ENCODE measurements at regions not wholly inside any gene's neighbourhood (a gene's known extent, or its start where the extent isn't known, plus 50 kb on each side); places are given as distances from the start of the nearest gene placed in this dataset.

GRCh38 chr11:70703141-70704064 lies 305.1 kb downstream of the CTTN start:
- no peak for DNase-seq (ENCODE audit: low spot score)

- DNase-seq (ENCODE audit: low spot score), result no peak
Measured at GRCh38 chr11:70705097-70705496, 306.8 kb downstream of the CTTN start.

DNA sequence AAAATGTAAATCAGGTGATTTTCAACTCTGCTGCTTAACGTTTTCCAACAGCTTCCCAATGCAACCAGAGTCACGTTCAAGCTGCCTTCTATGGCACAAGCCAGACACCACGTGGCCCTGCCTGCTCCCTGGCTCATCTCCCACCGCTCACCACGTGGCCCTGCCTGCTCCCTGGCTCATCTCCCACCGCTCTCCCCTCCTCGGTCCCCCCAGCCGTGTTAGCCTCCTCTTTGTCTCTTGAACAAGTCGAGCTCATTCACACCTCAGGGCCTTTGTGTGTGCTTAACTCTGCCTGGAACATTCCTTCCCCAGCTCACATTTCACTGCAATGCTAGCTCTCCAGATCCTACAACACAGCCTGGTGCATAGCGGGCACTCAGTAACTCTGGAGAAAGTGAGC lies 307.6 kb downstream of the CTTN start:
- no peak for DNase-seq (ENCODE audit: low spot score)

- no peak for DNase-seq (ENCODE audit: low spot score)
Measured at GRCh38 chr11:70707821-70708220, 309.5 kb downstream of the CTTN start.

DNA sequence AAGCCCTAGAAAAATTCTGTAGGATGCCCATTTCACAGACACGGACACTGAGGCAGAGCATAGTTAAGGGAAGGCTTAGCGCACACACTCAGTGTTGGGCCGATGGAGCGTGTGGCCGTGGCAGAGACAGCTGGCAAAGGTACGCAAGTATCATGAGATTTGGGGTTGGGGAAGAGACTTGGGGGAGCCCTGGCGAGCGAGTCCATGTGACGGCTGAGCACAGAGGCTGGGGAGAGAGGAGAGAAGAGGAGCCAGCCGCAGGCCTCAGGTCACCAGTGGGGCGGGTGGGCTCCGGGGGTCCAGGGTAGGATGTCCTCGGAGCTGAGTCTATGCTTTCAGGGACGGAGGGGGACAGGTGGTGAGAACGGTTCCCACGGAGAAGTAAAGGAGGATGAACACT lies 311.3 kb downstream of the CTTN start:
- no peak for DNase-seq (ENCODE audit: low spot score)

GRCh38 chr11:70710192-70710591 lies 311.9 kb downstream of the CTTN start:
- DNase-seq (ENCODE audit: low spot score), result no peak

DNA sequence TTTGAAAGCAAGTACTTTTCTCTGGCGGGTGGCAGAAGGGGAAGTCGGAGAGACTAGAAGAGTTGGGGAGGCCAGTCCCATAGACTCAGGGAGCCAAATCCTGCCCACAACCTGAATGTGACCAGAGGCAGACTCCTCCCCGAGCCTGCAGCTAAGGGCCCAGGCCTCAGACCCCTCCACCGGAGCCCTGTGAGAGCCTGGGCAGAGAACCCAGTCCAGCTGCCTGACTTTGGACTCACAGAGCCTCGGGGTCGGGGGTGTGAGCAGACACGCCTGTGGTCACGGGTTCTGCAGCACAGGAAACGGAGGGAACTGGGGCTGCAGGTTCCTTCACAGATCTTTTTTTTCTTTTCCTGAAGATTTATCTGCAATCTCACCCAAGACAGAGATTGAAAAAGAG lies 312.3 kb downstream of the CTTN start:
- no peak for DNase-seq (ENCODE audit: low spot score)

- DNase-seq (ENCODE audit: low spot score), result no peak
Measured at GRCh38 chr11:70711095-70711910, 313.0 kb downstream of the CTTN start.

DNA sequence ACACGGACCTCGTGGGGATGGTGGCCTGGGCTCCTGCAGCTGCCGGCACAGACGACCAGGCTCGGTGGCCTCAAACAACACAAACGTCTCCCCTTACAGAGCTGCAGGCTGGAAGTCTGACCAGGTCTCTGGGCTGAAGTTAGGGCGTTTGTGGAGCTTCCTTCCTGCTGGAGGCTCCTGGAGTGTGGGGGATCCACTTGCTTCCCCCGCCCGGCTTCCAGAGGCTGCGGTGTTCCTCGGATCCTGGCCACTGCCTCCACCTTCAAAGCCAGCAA lies 313.5 kb downstream of the CTTN start:
- no peak for DNase-seq (ENCODE audit: low spot score)

DNA sequence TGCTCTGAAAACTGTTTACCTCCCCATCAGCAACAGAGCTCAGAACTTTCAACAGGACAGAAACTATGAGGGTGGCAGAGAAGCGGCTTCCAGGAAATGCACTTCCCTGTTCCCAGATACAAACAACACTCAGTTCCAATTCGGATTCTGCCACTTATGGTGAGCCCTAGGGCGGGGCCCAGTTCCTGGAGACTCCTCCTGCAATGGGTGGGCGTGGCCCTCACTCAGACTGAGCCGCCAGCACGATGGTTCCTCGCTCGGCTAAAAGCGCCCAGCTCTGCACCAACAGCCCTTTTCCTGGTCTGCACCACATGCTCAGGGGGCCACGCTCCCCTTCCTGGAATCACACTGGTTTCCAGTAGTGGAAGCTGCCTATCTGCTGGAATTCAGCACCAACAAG lies 314.1 kb downstream of the CTTN start:
- DNase-seq (ENCODE audit: low spot score), result no peak

DNA sequence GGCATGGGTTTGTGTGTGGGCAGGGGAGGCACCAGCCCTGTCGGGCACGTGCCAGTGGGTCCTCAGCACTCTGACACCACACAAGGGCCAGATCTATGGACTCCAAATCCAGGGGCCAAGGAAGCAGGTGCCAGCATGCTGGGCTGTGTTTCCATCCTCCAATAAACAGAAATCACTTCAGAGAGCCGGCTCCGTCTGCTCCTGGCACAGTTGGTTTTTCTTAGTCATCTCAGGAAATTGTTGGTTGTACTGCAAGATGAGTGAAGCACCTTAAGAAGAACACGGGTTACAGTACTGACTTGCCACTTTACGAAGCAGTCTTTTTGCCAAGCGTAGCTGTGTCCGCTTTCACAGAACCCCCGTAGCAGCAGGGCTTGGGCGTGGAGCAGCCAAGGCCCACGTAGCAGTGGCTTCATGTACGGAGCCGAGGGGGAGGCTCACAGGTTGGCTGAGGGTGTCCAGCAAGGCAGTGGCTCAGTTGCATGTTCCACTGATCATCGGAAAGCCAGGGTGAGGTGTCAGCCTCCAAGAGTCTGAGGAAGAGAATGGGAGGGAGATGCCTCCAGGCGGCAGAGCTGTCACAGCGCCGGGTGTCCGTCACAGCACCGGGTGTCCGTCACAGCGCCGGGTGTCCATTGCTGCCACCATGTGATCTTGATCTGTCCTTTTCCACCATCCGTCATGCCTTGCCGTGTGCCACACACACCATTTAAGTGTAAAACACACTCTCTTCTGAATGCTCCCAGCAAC lies 314.9 kb downstream of the CTTN start:
- no peak for DNase-seq (ENCODE audit: low spot score)

- no peak for DNase-seq (ENCODE audit: low spot score)
Measured at GRCh38 chr11:70713988-70714665, 315.8 kb downstream of the CTTN start.

- no peak for DNase-seq (ENCODE audit: low spot score)
Measured at GRCh38 chr11:70715166-70715951, 317.0 kb downstream of the CTTN start.

DNA sequence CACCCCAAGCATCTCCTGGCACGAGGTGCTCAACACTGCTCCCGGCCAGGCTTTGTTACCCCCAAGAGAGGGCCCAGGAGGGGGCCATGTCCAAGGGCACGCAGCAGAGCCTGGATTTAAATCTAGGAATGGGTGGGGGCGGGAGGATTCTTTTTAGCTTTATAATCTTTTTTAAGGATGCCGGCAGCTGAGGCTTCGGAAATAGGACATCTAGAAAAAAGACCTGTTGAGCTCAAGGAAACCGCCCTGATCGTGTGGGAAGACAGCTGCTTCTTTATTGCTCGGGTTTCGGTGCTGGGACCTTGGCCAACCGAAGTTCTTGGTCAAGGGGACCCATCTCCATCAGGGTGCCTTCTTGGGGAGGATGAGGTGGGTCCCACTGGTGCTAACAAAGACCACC lies 317.9 kb downstream of the CTTN start:
- DNase-seq (ENCODE audit: low spot score), result no peak

GRCh38 chr11:70716986-70717775 lies 318.9 kb downstream of the CTTN start:
- no peak for DNase-seq (ENCODE audit: low spot score)

DNA sequence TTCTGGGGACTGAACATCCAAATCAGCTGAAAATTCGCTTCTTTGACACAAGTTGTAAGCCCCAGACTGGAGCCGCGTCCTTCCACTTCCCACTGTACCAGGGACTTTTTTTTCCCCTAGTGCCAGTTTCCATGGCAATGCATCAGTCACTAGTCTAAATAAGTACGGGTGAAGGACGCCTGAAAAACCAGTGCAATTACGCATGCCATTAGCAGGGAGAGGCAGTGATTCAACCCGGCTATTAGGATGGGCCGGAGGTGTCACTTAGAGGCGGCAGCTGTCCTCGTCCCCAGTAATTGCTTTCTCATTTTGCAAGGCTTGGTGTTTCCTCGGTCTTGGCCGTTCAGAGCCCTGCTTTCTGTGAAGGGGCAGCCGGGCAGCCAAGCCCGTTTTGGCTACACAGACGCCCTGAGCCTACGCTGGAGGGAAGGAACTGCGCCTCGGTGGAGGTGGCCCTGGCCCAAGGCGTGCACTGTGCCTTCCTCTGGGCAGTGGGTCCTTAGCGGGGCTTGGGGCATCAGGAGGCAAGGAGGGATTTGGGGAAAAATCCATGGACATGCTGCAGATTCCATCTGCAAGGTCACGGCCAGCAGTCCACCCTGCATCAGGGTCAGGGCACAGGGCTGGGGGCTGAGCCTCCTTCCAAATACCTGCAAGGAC lies 319.7 kb downstream of the CTTN start:
- peak; percentile 10 for DNase-seq (ENCODE audit: low spot score)

- DNase-seq (ENCODE audit: low spot score), result no peak
Measured at GRCh38 chr11:70719516-70719915, 321.2 kb downstream of the CTTN start.

GRCh38 chr11:70720281-70720680 lies 322.0 kb downstream of the CTTN start:
- DNase-seq (ENCODE audit: low spot score), result no peak

DNA sequence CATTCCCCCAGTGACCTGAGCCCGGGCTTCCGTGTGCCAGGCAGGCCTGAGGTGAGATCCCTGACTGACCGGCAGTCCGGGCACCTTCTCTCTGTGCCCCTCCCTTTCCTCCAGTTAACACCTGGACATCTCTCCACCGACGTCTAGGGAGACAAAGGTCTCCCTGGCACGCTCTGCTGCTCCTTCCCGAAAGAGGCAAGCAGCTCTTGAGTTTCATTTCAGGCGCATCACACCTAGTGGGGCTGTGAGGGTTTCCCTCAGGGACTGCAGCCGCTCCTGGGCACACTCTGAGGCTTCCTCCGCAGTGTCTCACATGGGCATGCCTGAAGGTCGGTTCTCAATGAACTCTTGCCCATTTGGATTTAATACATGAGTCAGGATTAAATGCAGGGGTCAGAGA lies 322.7 kb downstream of the CTTN start:
- DNase-seq (ENCODE audit: low spot score), result no peak

DNA sequence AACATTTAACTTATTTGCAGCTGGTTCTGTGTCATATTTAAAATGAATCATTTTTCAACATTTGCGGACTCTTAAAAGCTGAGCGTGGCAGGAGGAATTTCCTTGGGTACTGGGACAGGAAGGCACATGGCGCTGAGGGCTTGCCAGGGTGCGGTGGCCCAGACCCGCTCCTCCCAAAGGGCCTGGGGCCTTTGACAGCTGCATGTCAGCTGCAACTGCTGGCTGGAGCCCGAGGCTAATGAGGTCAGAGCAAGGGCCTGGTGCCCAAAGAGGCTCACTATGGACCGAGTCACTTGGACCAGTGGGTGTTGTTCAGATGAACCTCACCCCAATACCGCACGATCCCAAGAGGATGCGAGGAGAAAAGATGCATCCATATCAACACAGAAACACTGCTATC lies 326.9 kb downstream of the CTTN start:
- DNase-seq (ENCODE audit: low spot score), result peak; percentile 7

Measured in putamen (tissue), 1 donor.